Left ventricle myocardium inferior (tissue), 1 donor: ENCODE measurements at regions not wholly inside any gene's neighbourhood (a gene's known extent, or its start where the extent isn't known, plus 50 kb on each side); places are given as distances from the start of the nearest gene placed in this dataset.
A peak's percentile ranks its signal among the peaks of the same experiment; 100 is the strongest.

Experiments
- DNase-seq: peaks from one replicate; pipeline ENCODE4 v3.0.0-alpha.2; 2020
- H3K27ac ChIP-seq: fragments of 200-600 bp; replicated peaks from 2 replicates; pipeline ENCODE4 v1.8.0; 2021
- H3K27me3 ChIP-seq: fragments of 200-600 bp; 2 replicates; pipeline ENCODE4 v1.8.0; 2021; ENCODE audit warnings: low read depth
- H3K36me3 ChIP-seq: fragments of 200-600 bp; 2 replicates; pipeline ENCODE4 v1.8.0; 2021
- H3K4me1 ChIP-seq: fragments of 200-600 bp; 2 replicates; pipeline ENCODE4 v1.8.0; 2021
- H3K4me3 ChIP-seq: fragments of 200-600 bp; 2 replicates; pipeline ENCODE4 v1.8.0; 2021; ENCODE audit warnings: mild to moderate bottlenecking, moderate library complexity
- H3K9me3 ChIP-seq: fragments of 200-600 bp; replicated peaks from 2 replicates; pipeline ENCODE4 v1.8.0; 2021
- intact Hi-C: fragments of 100-400 bp; cut with micrococcal nuclease; formaldehyde crosslinking; loops from one replicate; pipeline ENCODE4 v1.11.0; 2022
- TF ChIP-seq, protein P1 (sequence below): fragments of 200-600 bp; IDR thresholded peaks from 2 replicates; pipeline ENCODE4 v1.8.0; 2021; ENCODE audit warnings: antibody characterized with exemption, mild to moderate bottlenecking, borderline replicate concordance
- donor health status: DM: no; HTN: yes; CAD: no; lungs with severe emphysema.

DNA sequence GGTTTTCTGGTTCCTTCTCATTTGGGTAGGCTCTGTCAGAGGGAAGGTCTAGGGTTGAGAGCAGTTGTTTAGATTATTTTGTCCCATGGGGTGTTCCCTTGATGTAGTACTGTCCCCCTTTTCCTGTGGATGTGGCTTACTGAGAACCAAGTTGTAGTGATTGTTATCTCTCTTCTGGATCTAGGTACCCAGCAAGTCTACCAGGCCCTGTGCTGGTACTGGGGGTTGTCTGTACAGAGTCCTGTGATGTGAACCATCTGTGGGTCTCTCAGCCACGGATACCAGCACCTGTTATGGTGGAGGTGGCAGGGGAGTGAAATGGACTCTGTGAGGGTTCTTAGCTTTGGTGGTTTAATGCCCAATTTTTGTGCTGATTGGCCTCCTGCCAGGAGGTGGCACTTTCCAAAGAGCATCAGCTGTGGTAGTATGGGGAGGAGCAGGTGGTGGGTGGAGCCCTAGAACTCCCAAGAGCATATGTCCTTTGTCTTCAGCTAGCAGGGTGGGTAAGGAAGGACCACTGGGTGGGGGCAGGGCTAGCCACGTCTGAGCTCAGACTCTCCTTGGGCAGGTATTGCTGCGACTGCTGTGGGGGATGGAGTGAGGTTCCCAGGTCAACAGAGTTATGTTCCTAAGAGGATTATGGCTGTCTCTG, 179.3 kb upstream of the BTG1 start:
- Histone ChIP-seq H3K27ac (no peak overlapping the region), H3K4me1 (no peaks in the 10 kb centered on the region), H3K9me3 (peaks cover 17% of the 10 kb centered on the region), H3K4me3 (no peak overlapping the region), H3K27me3 (no peaks in the 10 kb centered on the region), H3K36me3 (no peaks in the 10 kb centered on the region)
- DNase-seq, result no peak
- TF ChIP-seq, protein P1, sequence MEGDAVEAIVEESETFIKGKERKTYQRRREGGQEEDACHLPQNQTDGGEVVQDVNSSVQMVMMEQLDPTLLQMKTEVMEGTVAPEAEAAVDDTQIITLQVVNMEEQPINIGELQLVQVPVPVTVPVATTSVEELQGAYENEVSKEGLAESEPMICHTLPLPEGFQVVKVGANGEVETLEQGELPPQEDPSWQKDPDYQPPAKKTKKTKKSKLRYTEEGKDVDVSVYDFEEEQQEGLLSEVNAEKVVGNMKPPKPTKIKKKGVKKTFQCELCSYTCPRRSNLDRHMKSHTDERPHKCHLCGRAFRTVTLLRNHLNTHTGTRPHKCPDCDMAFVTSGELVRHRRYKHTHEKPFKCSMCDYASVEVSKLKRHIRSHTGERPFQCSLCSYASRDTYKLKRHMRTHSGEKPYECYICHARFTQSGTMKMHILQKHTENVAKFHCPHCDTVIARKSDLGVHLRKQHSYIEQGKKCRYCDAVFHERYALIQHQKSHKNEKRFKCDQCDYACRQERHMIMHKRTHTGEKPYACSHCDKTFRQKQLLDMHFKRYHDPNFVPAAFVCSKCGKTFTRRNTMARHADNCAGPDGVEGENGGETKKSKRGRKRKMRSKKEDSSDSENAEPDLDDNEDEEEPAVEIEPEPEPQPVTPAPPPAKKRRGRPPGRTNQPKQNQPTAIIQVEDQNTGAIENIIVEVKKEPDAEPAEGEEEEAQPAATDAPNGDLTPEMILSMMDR, result no peak
- intact Hi-C loops, result no loop called here

DNA sequence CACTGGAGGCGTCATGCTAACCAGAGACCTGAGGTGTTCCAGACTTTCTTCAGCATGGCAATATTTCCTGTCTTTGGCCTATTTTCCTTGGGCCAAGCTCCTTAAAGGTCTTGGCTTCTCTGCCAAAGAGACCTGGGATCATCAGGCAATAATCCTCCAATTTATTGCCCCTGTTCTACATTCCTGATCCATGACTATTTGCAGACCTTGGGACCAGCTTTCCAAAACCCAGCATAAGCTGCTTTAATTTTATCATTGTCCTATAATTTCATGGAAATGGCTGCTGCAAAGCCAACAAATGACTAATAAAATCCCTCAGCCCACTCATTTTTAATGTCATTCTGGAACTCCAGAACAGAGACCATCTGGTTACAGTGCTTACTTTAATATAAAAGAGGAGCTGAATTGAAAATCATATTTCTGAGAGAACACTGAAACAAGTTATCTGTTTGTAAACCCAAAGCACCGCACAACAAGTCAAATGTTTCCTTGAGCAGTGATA, 166.9 kb upstream of the BTG1 start:
- DNase-seq, result no peak
- TF ChIP-seq, protein P1, result no peak
- H3K27ac ChIP-seq, result no peak overlapping the region
- intact Hi-C loops, result no loop called here
- no peaks in the 10 kb centered on the region for H3K27me3 ChIP-seq
- H3K36me3 ChIP-seq, result no peaks in the 10 kb centered on the region
- H3K4me1 ChIP-seq, result no peaks in the 10 kb centered on the region
- no peaks in the 10 kb centered on the region for H3K9me3 ChIP-seq
- H3K4me3 ChIP-seq, result no peak overlapping the region

- intact Hi-C loops, result no loop called here
- TF ChIP-seq, protein P1, result no peak
- Histone ChIP-seq H3K4me3 (no peak overlapping the region), H3K27me3 (no peaks in the 10 kb centered on the region), H3K36me3 (no peaks in the 10 kb centered on the region), H3K9me3 (no peaks in the 10 kb centered on the region), H3K27ac (peak overlapping the region; percentile 69), H3K4me1 (peaks cover 22% of the 10 kb centered on the region)
- no peak for DNase-seq
Measured at GRCh38 chr12:92304371-92305055, 158.9 kb upstream of the BTG1 start.

- Histone ChIP-seq H3K4me1 (peaks cover 32% of the 10 kb centered on the region), H3K9me3 (no peaks in the 10 kb centered on the region), H3K27me3 (no peaks in the 10 kb centered on the region), H3K4me3 (no peak overlapping the region), H3K27ac (no peak overlapping the region), H3K36me3 (no peaks in the 10 kb centered on the region)
- no peak for DNase-seq
- TF ChIP-seq, protein P1, result no peak
- intact Hi-C loops, result no loop called here
Measured at GRCh38 chr12:92302041-92302829, 156.6 kb upstream of the BTG1 start.

- no peaks in the 10 kb centered on the region for H3K36me3 ChIP-seq
- H3K4me3 ChIP-seq, result no peak overlapping the region
- H3K27ac ChIP-seq, result no peak overlapping the region
- TF ChIP-seq, protein P1, result no peak
- H3K9me3 ChIP-seq, result no peaks in the 10 kb centered on the region
- DNase-seq, result no peak
- intact Hi-C loops, result no loop called here
- peaks cover 35% of the 10 kb centered on the region for H3K4me1 ChIP-seq
- no peaks in the 10 kb centered on the region for H3K27me3 ChIP-seq
Measured at GRCh38 chr12:92301356-92301755, 155.7 kb upstream of the BTG1 start.
